NB4 (cell line): ENCODE measurements at regions not wholly inside any gene's neighbourhood (a gene's known extent, or its start where the extent isn't known, plus 50 kb on each side); places are given as distances from the start of the nearest gene placed in this dataset.

ENCODE experiments used
- CTCF ChIP-seq: IDR thresholded peaks from one replicate; pipeline ENCODE4 v1.5.1; 2012; ENCODE audit warnings: low read depth, low read length
- POLR2A ChIP-seq: IDR thresholded peaks from 2 replicates; pipeline ENCODE4 v1.6.1; 2011; ENCODE audit warnings: mild to moderate bottlenecking; ENCODE audit not compliant: insufficient read length; ENCODE audit errors: extremely low read depth

- TF ChIP-seq CTCF (no peak), POLR2A (no peak)
Observed at GRCh38 chr15:59839906-59840305, 150.8 kb upstream of the BNIP2 start.
